Spleen (tissue), 7 donors: ENCODE measurements at regions not wholly inside any gene's neighbourhood (a gene's known extent, or its start where the extent isn't known, plus 50 kb on each side); places are given as distances from the start of the nearest gene placed in this dataset.

ENCODE experiments used
- POLR2A ChIP-seq, 3 donors: fragments of 450-650 bp; IDR thresholded peaks; one replicate each; pipeline ENCODE4 v1.5.1; 2017; ENCODE audit warnings: antibody characterized with exemption in 3 of 3, mild to moderate bottlenecking in 1 of 3
- POLR2AphosphoS5 ChIP-seq, 3 donors: sonication (generic); formaldehyde crosslinking; IDR thresholded peaks; one replicate each; pipeline ENCODE4 v1.5.1; 2017; ENCODE audit warnings: antibody characterized with exemption in 3 of 3
- TF ChIP-seq, protein P1 (sequence below), 11 experiments: fragments of 200-600 bp in 7 of 11; fragments of 450-650 bp in 4 of 11; sonication (generic) in 4 of 11; IDR thresholded peaks in 8 of 11; conservative IDR thresholded peaks in 3 of 11; 1 replicate in 7 of 11; 2 replicates in 4 of 11; pipeline versions ENCODE4 v1.4.0 to v1.8.0; 2016 to 2021; ENCODE audit warnings: antibody characterized with exemption in 11 of 11, inconsistent platforms in 4 of 11, mild to moderate bottlenecking in 1 of 11
- donor health status: DM: no; HTN: no; CAD: no; lungs with moderate emphysema.
- donor health status: DM: no; HTN: no; CAD: no.
- donor health status: DM: no; HTN: no; CAD: no.

- no peak for TF ChIP-seq POLR2A (IDR thresholded peaks at IDR 0.05)
- TF ChIP-seq, protein P1, sequence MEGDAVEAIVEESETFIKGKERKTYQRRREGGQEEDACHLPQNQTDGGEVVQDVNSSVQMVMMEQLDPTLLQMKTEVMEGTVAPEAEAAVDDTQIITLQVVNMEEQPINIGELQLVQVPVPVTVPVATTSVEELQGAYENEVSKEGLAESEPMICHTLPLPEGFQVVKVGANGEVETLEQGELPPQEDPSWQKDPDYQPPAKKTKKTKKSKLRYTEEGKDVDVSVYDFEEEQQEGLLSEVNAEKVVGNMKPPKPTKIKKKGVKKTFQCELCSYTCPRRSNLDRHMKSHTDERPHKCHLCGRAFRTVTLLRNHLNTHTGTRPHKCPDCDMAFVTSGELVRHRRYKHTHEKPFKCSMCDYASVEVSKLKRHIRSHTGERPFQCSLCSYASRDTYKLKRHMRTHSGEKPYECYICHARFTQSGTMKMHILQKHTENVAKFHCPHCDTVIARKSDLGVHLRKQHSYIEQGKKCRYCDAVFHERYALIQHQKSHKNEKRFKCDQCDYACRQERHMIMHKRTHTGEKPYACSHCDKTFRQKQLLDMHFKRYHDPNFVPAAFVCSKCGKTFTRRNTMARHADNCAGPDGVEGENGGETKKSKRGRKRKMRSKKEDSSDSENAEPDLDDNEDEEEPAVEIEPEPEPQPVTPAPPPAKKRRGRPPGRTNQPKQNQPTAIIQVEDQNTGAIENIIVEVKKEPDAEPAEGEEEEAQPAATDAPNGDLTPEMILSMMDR (IDR thresholded peaks at IDR 0.05 in 8 of 11, conservative IDR thresholded peaks at IDR 0.05 in 3 of 11) = no peak
- no peak for TF ChIP-seq POLR2AphosphoS5 (IDR thresholded peaks at IDR 0.05)
These were observed 403.9 kb downstream of the VPS13C start for GRCh38 chr15:61656391-61656790.
